ENCODE measurements at regions not wholly inside any gene's neighbourhood (a gene's known extent, or its start where the extent isn't known, plus 50 kb on each side); places are given as distances from the start of the nearest gene placed in this dataset.

- peaks cover 6% of the 10 kb centered on the region for H3K9me3 ChIP-seq (ENCODE audit: control insufficient read depth, low read length)
- Mint-ChIP-seq H3K4me1 (peaks cover 3% of the 10 kb centered on the region), H3K27ac (no peak overlapping the region), H3K9me3 (no peaks in the 10 kb centered on the region), H3K36me3 (ENCODE audit: low read depth) (no peaks in the 10 kb centered on the region), H3K4me3 (no peak overlapping the region), H3K27me3 (ENCODE audit: insufficient read depth) (no peaks in the 10 kb centered on the region)
- WGBS, 2 experiments (ENCODE audit: insufficient coverage in 1 of 2, insufficient read length in 1 of 2), result 50 to 89% methylated on average over 1 of the region's 2 CpGs
- no peak for TF ChIP-seq CTCF (conservative IDR thresholded peaks at IDR 0.05)
- H3K27ac ChIP-seq (ENCODE audit: low read depth, low read length), result no peak overlapping the region
- no peaks in the 10 kb centered on the region for H3K27me3 ChIP-seq (ENCODE audit: control insufficient read depth, insufficient read depth, low read length, poor library complexity, severe bottlenecking)
- no peak for DNase-seq
- H3K9ac ChIP-seq (ENCODE audit: extremely low read depth, low read length, poor library complexity, severe bottlenecking), result no peak overlapping the region
- H3K4me3 ChIP-seq (ENCODE audit: low read length), result no peak overlapping the region
- no peaks in the 10 kb centered on the region for H3K36me3 ChIP-seq (ENCODE audit: control insufficient read depth, insufficient read depth, low read length)
- H3K4me1 ChIP-seq (ENCODE audit: control insufficient read depth, insufficient read depth, low read length), result peaks cover 5% of the 10 kb centered on the region
Observed at GRCh38 chr21:27265949-27266348, 299.1 kb upstream of the ADAMTS5 start.

GRCh38 chr21:27265492-27265891, 298.6 kb upstream of the ADAMTS5 start:
- Histone ChIP-seq H3K27me3 (ENCODE audit: control insufficient read depth, insufficient read depth, low read length, poor library complexity, severe bottlenecking) (no peaks in the 10 kb centered on the region), H3K4me1 (ENCODE audit: control insufficient read depth, insufficient read depth, low read length) (peaks cover 5% of the 10 kb centered on the region), H3K27ac (ENCODE audit: low read depth, low read length) (no peak overlapping the region), H3K36me3 (ENCODE audit: control insufficient read depth, insufficient read depth, low read length) (no peaks in the 10 kb centered on the region), H3K9ac (ENCODE audit: extremely low read depth, low read length, poor library complexity, severe bottlenecking) (no peak overlapping the region), H3K4me3 (ENCODE audit: low read length) (no peak overlapping the region), H3K9me3 (ENCODE audit: control insufficient read depth, low read length) (peaks cover 6% of the 10 kb centered on the region)
- no peaks in the 10 kb centered on the region for H3K9me3 Mint-ChIP-seq
- H3K27ac Mint-ChIP-seq, result no peak overlapping the region
- H3K36me3 Mint-ChIP-seq (ENCODE audit: low read depth), result no peaks in the 10 kb centered on the region
- 96 to 100% methylated on average over 1 of the region's 1 CpG for WGBS, 2 experiments (ENCODE audit: insufficient coverage in 1 of 2, insufficient read length in 1 of 2)
- H3K4me1 Mint-ChIP-seq, result peaks cover 3% of the 10 kb centered on the region
- no peaks in the 10 kb centered on the region for H3K27me3 Mint-ChIP-seq (ENCODE audit: insufficient read depth)
- no peak overlapping the region for H3K4me3 Mint-ChIP-seq
- TF ChIP-seq CTCF (conservative IDR thresholded peaks at IDR 0.05), result no peak
- DNase-seq, result no peak

- no peak for TF ChIP-seq CTCF (conservative IDR thresholded peaks at IDR 0.05)
Observed at GRCh38 chr21:27261676-27262075, 294.8 kb upstream of the ADAMTS5 start.

More at GRCh38 chr21:27261676-27262075, 294.8 kb upstream of the ADAMTS5 start:
- H3K9me3 Mint-ChIP-seq, result no peaks in the 10 kb centered on the region
- Histone ChIP-seq H3K27me3 (ENCODE audit: control insufficient read depth, insufficient read depth, low read length, poor library complexity, severe bottlenecking) (no peaks in the 10 kb centered on the region), H3K4me3 (ENCODE audit: low read length) (no peak overlapping the region), H3K36me3 (ENCODE audit: control insufficient read depth, insufficient read depth, low read length) (no peaks in the 10 kb centered on the region), H3K9me3 (ENCODE audit: control insufficient read depth, low read length) (peaks cover 6% of the 10 kb centered on the region), H3K27ac (ENCODE audit: low read depth, low read length) (no peak overlapping the region), H3K9ac (ENCODE audit: extremely low read depth, low read length, poor library complexity, severe bottlenecking) (no peak overlapping the region), H3K4me1 (ENCODE audit: control insufficient read depth, insufficient read depth, low read length) (peaks cover 5% of the 10 kb centered on the region)
- no peak for DNase-seq
- H3K4me3 Mint-ChIP-seq, result no peak overlapping the region
- 95% methylated on average over 2 of the region's 2 CpGs; no CpG with 5 or more reads in 1 of the 2 experiments for WGBS, 2 experiments (ENCODE audit: insufficient coverage in 1 of 2, insufficient read length in 1 of 2)
- H3K36me3 Mint-ChIP-seq (ENCODE audit: low read depth), result no peaks in the 10 kb centered on the region
- no peaks in the 10 kb centered on the region for H3K27me3 Mint-ChIP-seq (ENCODE audit: insufficient read depth)
- H3K27ac Mint-ChIP-seq, result no peak overlapping the region
- H3K4me1 Mint-ChIP-seq, result peaks cover 3% of the 10 kb centered on the region

Measured in endodermal cell (in vitro differentiated cells).